ENCODE measurements at regions not wholly inside any gene's neighbourhood (a gene's known extent, or its start where the extent isn't known, plus 50 kb on each side); places are given as distances from the start of the nearest gene placed in this dataset.

DNA sequence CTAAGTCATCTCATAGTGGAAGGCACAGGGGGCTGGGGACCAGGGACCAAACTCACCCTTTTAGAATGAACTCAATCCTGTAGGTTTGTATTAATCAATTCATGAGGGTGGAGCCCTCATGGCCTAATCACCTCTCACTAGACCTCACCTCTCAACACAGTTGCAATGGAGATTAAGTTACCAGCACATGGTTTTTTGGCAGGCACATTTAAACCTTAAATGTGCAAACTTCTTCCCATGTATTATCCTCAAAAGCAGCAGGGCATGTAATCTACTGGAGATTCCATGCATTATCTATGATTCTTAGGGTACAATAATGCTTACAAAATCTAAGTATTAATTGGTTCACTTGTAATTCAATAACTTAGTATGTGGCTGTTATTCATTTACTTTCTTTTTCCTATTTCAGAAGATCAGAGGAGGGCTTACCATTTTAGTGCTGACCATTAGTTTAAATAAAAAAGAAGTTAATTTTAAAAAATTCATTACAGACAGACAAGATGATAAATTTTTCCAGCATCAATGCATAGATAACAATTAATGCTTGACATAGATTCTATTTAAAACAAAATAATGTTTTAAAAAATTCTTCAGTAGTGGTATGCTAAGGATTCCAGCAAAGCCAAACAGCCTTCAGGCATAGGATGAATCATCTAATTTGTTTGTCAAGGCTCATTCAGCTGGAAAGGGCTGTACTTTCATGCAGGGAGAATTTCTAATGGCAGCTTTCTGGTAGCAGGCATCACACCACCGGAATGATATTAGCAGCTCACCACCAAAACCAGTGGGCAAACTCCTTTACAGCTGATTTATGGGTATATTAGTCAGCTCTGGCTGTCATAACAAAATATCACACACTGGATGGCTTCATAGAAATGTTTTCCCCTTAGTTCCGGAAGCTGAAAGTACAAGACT, 124.6 kb upstream of the ZNF648 start:
- peaks cover 0 to 4% (median 0%) of the 10 kb centered on the region in 5 donors for H3K4me1 ChIP-seq (ENCODE audit: control insufficient read depth in 5 of 5, insufficient read depth in 5 of 5, low read length in 5 of 5)
- no peak overlapping the region for H3K9ac ChIP-seq (ENCODE audit: insufficient read depth in 1 of 2, low read length in 2 of 2)
- H3K27ac ChIP-seq (ENCODE audit: low read depth in 1 of 2, low read length in 1 of 2): no peak overlapping the region
- no peak for TF ChIP-seq CTCF (IDR thresholded peaks at IDR 0.05; ENCODE audit: control extremely low read depth, extremely low read depth)
- H3K9me3 ChIP-seq (ENCODE audit: control insufficient read depth in 4 of 4, insufficient read depth in 3 of 4, low read length in 3 of 4): no peaks in the 10 kb centered on the region
- no peak overlapping the region for H3K4me3 ChIP-seq
- DNase-seq: no peak
- no peaks in the 10 kb centered on the region for H3K27me3 ChIP-seq (ENCODE audit: control insufficient read depth in 3 of 3, insufficient read depth in 3 of 3, low read length in 2 of 3)
- ATAC-seq (ENCODE audit: insufficient read depth, low FRiP score): no peak
- H3K36me3 ChIP-seq (ENCODE audit: control insufficient read depth in 4 of 4, insufficient read depth in 4 of 4, low read length in 4 of 4): no peaks in the 10 kb centered on the region
- WGBS, 2 donors: 92 to 93% methylated on average over 2 of the region's 2 CpGs

DNA sequence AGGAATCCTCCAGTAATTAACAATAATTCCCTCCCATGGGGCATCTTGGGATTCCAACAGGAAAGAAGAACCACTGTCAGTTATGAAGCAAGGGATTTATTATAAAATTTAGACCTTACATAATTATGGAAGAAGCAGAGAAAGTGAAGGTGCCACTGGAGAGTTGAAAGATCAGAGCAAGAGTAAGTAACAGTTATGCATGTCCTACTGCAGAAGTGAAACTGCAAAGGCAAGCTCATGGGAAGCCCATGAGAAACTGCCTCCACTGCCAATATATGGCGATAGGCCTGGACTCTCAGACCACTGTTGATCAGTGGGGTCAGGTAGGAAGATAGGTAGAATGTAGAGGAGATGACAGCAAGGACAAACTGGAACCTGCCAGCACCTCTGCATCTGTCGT, 123.6 kb upstream of the ZNF648 start:
- no peaks in the 10 kb centered on the region for H3K9me3 ChIP-seq (ENCODE audit: control insufficient read depth in 4 of 4, insufficient read depth in 3 of 4, low read length in 3 of 4)
- H3K27ac ChIP-seq (ENCODE audit: low read depth in 1 of 2, low read length in 1 of 2): no peak overlapping the region
- no peak for ATAC-seq (ENCODE audit: insufficient read depth, low FRiP score)
- no peak for DNase-seq
- no peak overlapping the region for H3K9ac ChIP-seq (ENCODE audit: insufficient read depth in 1 of 2, low read length in 2 of 2)
- WGBS, 2 donors: 87 to 89% methylated on average over 2 of the region's 2 CpGs
- no peaks in the 10 kb centered on the region for H3K36me3 ChIP-seq (ENCODE audit: control insufficient read depth in 4 of 4, insufficient read depth in 4 of 4, low read length in 4 of 4)
- H3K27me3 ChIP-seq (ENCODE audit: control insufficient read depth in 3 of 3, insufficient read depth in 3 of 3, low read length in 2 of 3): no peaks in the 10 kb centered on the region
- no peak overlapping the region for H3K4me3 ChIP-seq
- H3K4me1 ChIP-seq (ENCODE audit: control insufficient read depth in 5 of 5, insufficient read depth in 5 of 5, low read length in 5 of 5): peaks cover 0 to 4% (median 0%) of the 10 kb centered on the region in 5 donors
- TF ChIP-seq CTCF (IDR thresholded peaks at IDR 0.05; ENCODE audit: control extremely low read depth, extremely low read depth): no peak

DNA sequence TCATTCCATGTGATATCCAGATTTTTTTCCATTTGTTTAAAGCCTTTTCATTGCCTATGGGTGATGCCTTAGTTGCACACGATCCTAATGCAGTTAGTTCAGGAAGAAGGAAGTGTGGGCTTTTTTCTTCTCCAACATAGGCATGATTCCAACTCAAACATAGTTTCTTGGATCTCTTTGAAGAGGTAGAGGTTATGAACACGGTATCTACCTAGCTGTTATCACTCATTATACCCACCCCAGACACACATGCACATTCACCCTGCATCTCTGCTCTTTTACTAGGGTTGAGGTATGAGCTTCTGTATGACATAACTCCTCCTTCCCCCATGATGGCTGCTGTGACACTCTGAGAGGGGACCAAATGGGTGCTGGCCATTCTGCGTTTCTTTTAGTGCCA, 122.1 kb upstream of the ZNF648 start:
- TF ChIP-seq CTCF (IDR thresholded peaks at IDR 0.05; ENCODE audit: control extremely low read depth, extremely low read depth): no peak

More for the DNA sequence above, 122.1 kb upstream of the ZNF648 start:
- Histone ChIP-seq H3K36me3 (ENCODE audit: control insufficient read depth in 4 of 4, insufficient read depth in 4 of 4, low read length in 4 of 4) (no peaks in the 10 kb centered on the region), H3K27me3 (ENCODE audit: control insufficient read depth in 3 of 3, insufficient read depth in 3 of 3, low read length in 2 of 3) (no peaks in the 10 kb centered on the region), H3K27ac (ENCODE audit: low read depth in 1 of 2, low read length in 1 of 2) (no peak overlapping the region), H3K4me1 (ENCODE audit: control insufficient read depth in 5 of 5, insufficient read depth in 5 of 5, low read length in 5 of 5) (peaks cover 0 to 4% (median 0%) of the 10 kb centered on the region in 5 donors), H3K4me3 (no peak overlapping the region), H3K9ac (ENCODE audit: insufficient read depth in 1 of 2, low read length in 2 of 2) (no peak overlapping the region), H3K9me3 (ENCODE audit: control insufficient read depth in 4 of 4, insufficient read depth in 3 of 4, low read length in 3 of 4) (no peaks in the 10 kb centered on the region)
- ATAC-seq (ENCODE audit: insufficient read depth, low FRiP score): no peak
- WGBS, 2 donors: 61 to 75% methylated on average over 3 of the region's 3 CpGs
- DNase-seq: no peak

Data from lung (tissue), 11 donors.